Erythroblast (primary cell): ENCODE measurements at regions not wholly inside any gene's neighbourhood (a gene's known extent, or its start where the extent isn't known, plus 50 kb on each side); places are given as distances from the start of the nearest gene placed in this dataset.

ENCODE experiments used
- GATA1 ChIP-seq: IDR thresholded peaks from 2 replicates; pipeline ENCODE4 v1.6.1; 2011; ENCODE audit warnings: low read depth, mild to moderate bottlenecking, control low read depth, low read length, moderate library complexity
- POLR2A ChIP-seq: IDR thresholded peaks from 2 replicates; pipeline ENCODE4 v1.6.1; 2011; ENCODE audit warnings: mild to moderate bottlenecking, low read length

- no peak for TF ChIP-seq POLR2A
- TF ChIP-seq GATA1, result no peak
Measured at GRCh38 chr4:79621061-79621460, 213.0 kb upstream of the GK2 start.
